ENCODE measurements at regions not wholly inside any gene's neighbourhood (a gene's known extent, or its start where the extent isn't known, plus 50 kb on each side); places are given as distances from the start of the nearest gene placed in this dataset.
"Not testable (repeated sequence)": the region's sequence is repeated elsewhere in the genome, so short reads cannot be mapped to it uniquely, and the experiment has no call there.

- TF ChIP-seq CTCF (IDR thresholded peaks at IDR 0.05; ENCODE audit: borderline replicate concordance, insufficient read depth, low read depth, low read length) = no peak
Observed at GRCh38 chr5:88060194-88060593, 208.5 kb downstream of the TMEM161B start.

GRCh38 chr5:88058625-88059024 lies 210.0 kb downstream of the TMEM161B start:
- H3K4me3 ChIP-seq (ENCODE audit: low read depth, low read length) = no peak overlapping the region
- no peak for TF ChIP-seq CTCF (IDR thresholded peaks at IDR 0.05; ENCODE audit: borderline replicate concordance, insufficient read depth, low read depth, low read length)

More at GRCh38 chr5:88060194-88060593, 208.5 kb downstream of the TMEM161B start:
- H3K4me3 ChIP-seq (ENCODE audit: low read depth, low read length) = no peak overlapping the region

- H3K4me3 ChIP-seq (ENCODE audit: low read depth, low read length) = not testable (repeated sequence)
Observed at GRCh38 chr5:88052468-88052867, 216.2 kb downstream of the TMEM161B start.

- TF ChIP-seq CTCF (IDR thresholded peaks at IDR 0.05; ENCODE audit: borderline replicate concordance, insufficient read depth, low read depth, low read length) = no peak
Observed at GRCh38 chr5:88051148-88051547, 217.5 kb downstream of the TMEM161B start.

GRCh38 chr5:88049737-88050136 lies 218.9 kb downstream of the TMEM161B start:
- no peak overlapping the region for H3K4me3 ChIP-seq (ENCODE audit: low read depth, low read length)
- no peak for TF ChIP-seq CTCF (IDR thresholded peaks at IDR 0.05; ENCODE audit: borderline replicate concordance, insufficient read depth, low read depth, low read length)

More at GRCh38 chr5:88051148-88051547, 217.5 kb downstream of the TMEM161B start:
- H3K4me3 ChIP-seq (ENCODE audit: low read depth, low read length) = no peak overlapping the region

GRCh38 chr5:88049156-88049555 lies 219.5 kb downstream of the TMEM161B start:
- H3K4me3 ChIP-seq (ENCODE audit: low read depth, low read length) = no peak overlapping the region
- no peak for TF ChIP-seq CTCF (IDR thresholded peaks at IDR 0.05; ENCODE audit: borderline replicate concordance, insufficient read depth, low read depth, low read length)

GRCh38 chr5:88045931-88046461 lies 222.6 kb downstream of the TMEM161B start:
- TF ChIP-seq CTCF (IDR thresholded peaks at IDR 0.05; ENCODE audit: borderline replicate concordance, insufficient read depth, low read depth, low read length) = no peak
- no peak overlapping the region for H3K4me3 ChIP-seq (ENCODE audit: low read depth, low read length)

- no peak for TF ChIP-seq CTCF (IDR thresholded peaks at IDR 0.05; ENCODE audit: borderline replicate concordance, insufficient read depth, low read depth, low read length)
- no peak overlapping the region for H3K4me3 ChIP-seq (ENCODE audit: low read depth, low read length)
Observed at GRCh38 chr5:88045165-88045564, 223.5 kb downstream of the TMEM161B start.
